GM12874 (cell line): ENCODE measurements at regions not wholly inside any gene's neighbourhood (a gene's known extent, or its start where the extent isn't known, plus 50 kb on each side); places are given as distances from the start of the nearest gene placed in this dataset.
A peak's percentile ranks its signal among the peaks of the same experiment; 100 is the strongest.

ENCODE experiments used
- CTCF ChIP-seq: IDR thresholded peaks from 2 replicates; pipeline ENCODE4 v1.5.1; 2011; ENCODE audit warnings: low read depth, mild to moderate bottlenecking, control low read depth, low read length, moderate library complexity; ENCODE audit not compliant: insufficient read depth

GRCh38 chrX:13518126-13518525 lies 51.3 kb upstream of the EGFL6 start:
- no peak for TF ChIP-seq CTCF

GRCh38 chrX:13515211-13515930 lies 54.0 kb upstream of the EGFL6 start:
- no peak for TF ChIP-seq CTCF

- TF ChIP-seq CTCF, result no peak
Observed at GRCh38 chrX:13511944-13512330, 57.5 kb upstream of the EGFL6 start.

- TF ChIP-seq CTCF, result no peak
Observed at GRCh38 chrX:13511241-13511943, 58.0 kb upstream of the EGFL6 start.

GRCh38 chrX:13507893-13508292 lies 61.5 kb upstream of the EGFL6 start:
- TF ChIP-seq CTCF, result no peak

GRCh38 chrX:13506574-13506973 lies 62.8 kb upstream of the EGFL6 start:
- peak; percentile 43 for TF ChIP-seq CTCF

GRCh38 chrX:13502590-13502989 lies 66.8 kb upstream of the EGFL6 start:
- TF ChIP-seq CTCF, result no peak
